Putamen (tissue), 1 donor: ENCODE measurements at regions not wholly inside any gene's neighbourhood (a gene's known extent, or its start where the extent isn't known, plus 50 kb on each side); places are given as distances from the start of the nearest gene placed in this dataset.

Experiments used
- DNase-seq: peaks from one replicate; pipeline ENCODE4 v3.0.0-alpha.2; 2016; ENCODE audit warnings: low spot score

DNA sequence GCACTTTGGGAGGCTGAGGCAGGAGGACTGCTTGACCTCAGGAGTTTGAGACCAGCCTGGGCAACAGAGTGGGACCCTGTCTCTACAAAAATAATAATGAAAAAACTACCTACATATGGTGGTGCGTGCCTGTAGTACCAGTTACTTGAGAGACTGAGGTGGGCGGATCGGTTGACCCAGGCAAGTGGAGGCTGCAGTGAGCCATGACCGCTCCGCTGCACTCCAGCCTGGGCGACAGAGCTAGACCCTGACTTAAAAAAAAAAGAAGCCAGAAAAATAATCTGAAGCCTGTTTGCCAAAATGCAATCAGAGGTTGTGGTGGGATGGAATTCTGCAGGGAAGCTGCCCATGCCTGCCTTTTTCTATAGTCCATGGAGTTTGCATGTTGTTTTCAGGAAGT, 50.4 kb upstream of the GGTA1 start:
- no peak for DNase-seq

DNA sequence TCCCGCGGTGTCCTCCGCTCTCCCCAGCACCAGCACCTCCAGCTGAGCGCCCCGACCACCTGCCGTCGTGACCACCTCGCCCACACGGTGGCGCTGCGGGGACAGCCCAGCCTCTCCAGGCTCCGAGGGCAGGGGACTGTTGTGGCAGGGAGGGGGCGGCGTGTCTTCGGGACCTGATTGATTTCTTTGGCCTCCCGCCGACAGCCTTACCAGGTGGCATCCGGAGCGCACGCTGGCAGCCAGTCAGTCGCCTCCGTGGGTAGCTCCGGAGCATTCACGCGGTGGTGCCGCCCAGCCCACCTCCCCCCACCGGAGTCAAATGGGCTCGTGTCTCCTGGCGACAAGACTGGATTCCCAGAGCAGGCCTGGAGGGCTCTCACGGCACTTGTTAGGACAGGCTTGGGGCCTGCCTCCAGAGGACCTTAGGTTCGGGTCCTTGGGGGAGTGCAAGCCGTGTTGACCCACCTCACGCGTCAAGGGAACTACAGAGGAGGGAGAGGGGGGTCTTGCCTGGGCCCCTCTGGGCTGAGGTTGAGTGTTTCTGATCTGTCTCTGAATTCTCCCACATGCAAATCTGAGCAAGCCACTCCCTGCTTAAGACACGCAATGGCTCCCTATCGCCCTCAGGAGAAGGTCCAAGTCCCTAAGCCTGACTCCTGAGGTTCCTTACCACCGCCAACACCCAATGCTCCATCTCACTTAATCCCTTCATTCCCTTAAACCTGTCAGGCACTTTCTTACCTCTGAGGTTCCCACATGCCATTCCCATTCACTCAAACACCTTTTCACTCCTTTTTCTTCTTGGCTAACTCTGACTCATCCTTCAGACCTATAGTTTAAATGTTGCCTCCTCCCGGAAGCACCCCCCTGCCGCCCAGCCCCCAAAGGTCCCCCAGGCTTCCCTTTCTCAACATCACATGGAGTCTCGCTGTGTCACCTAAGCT, 51.2 kb upstream of the GGTA1 start:
- peak; percentile 80 for DNase-seq

DNA sequence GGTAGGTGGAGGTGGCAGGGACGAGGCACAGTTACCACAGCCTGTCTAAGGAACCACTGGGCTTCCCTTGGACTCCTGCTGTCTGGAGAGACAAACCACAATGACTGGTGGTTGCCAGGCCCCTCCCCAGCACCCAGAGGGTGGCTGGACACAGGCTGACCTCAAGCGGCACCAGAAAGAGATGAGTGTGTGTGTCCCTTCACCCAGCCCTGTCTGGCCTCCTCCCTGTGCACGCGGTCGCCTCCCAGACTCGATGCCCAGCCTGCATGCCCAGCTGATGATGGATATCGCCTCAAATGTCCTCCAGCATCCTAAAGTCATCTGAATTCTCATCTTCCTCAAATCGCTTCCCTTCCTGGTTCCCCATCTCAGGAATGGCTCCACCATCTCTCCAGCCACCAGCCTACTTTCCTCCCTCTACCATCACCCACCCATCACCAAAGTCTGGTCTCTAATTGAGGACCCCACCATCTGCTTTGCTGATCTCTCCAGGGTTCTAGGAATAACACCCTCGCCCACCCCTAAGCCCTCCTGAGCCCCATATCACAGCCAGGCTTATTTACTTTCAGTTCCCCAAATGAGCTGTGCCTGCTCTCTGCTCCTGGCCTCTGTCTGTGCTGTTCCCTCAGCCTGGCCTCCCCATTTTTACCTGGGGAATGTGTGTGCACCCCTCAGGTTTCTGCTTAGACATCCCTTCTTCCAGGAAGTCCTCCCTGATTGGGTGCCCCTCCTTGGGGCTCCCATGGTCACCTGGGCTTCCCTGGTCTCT, 52.5 kb upstream of the GGTA1 start:
- no peak for DNase-seq

DNA sequence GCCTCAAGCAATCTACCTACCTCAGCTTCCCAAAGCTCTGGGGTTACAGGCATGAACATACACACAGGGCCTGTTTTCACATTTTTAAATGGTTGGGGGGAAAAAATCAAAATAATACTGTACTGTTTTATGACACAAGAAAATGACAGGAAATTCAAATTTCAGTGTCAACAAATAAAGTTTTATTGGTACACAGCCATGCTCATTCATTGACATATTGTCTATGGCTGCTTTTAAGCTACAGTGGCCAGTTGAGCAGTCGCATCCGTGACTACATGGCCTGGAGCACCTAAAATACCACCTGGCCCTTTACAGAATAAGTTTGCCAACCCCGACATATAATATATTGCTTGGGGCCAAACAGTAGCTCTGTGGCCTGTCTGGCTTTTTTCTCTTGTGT, 56.4 kb upstream of the GGTA1 start:
- no peak for DNase-seq

DNA sequence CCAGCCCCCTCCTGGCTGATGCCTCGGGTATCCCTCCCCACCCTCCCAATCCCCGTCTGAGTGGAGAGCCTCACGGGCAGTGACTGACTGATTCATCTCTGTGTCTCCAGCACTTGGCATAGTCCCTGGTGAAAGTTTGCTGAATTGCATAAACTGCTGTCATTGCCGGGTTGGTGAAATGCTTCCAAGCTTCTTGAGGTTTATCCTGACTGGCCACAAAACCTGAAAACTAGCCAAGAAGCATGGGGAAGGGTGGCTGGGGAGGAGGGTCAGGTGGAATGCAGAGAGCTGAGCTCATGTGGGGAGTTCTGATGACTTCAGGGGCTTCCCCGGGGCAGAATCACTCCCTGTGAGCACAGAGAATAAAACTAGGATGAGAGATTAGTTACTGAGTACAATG, 56.9 kb upstream of the GGTA1 start:
- DNase-seq = no peak

DNA sequence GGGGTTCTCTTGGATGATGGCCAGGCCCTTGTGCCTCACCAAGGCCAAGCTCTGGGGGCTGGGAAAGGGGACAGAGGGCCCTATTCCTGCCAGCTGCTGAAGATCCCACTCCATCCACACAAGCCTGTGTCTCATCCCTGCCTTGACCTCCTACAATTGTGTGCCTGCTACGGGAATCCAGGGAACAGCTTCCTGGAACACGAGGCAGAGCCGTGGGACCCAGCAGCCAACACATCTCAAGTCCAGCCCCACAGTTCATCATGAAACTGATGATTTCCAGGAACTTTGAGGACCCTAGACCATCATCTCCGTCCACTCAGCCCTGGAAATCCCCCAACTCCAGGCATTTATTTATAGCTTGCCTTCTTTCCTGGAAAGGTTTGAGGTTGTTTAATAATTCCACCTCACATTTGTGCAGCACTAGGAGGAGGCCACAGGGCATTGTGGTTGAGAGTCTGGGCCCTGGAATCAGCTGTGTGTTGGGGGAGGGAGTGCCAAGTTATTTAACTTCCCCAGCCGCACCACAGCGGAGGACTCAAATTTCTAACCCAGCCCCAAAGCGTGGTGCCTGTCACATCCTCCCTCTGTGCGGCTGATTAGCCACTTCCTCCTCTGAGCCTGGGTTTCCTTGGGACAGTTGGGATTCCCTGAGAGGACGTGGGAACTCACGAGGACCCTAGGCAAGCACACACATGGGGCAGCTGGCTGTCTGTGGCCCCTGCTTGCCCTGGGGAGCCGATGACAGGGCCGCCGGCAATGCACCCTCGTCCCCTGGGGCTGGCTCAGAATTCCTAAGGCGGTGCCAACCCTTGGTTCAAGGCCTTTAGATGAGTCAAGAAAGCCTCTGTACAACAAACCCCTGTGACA, 58.2 kb upstream of the GGTA1 start:
- DNase-seq = no peak

DNA sequence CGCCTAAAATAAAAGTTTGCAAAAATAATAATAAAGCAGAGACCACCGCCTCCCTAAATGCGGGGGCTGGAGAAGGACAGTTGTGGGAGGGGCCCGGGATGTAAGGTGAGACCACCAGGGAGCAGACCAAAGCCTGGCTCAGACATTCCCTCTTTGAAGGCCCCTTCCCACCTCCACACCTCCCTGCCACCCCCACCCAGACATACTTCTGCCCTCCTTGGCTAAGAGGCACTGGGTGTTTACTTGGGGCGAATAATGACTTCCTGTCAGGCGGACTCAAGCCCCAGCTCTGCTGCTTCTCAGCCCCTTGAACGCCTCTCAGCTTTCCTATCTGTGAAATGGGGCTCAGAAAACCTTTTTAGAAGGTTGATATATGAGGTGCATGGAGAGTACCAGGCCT, 58.8 kb upstream of the GGTA1 start:
- no peak for DNase-seq

DNA sequence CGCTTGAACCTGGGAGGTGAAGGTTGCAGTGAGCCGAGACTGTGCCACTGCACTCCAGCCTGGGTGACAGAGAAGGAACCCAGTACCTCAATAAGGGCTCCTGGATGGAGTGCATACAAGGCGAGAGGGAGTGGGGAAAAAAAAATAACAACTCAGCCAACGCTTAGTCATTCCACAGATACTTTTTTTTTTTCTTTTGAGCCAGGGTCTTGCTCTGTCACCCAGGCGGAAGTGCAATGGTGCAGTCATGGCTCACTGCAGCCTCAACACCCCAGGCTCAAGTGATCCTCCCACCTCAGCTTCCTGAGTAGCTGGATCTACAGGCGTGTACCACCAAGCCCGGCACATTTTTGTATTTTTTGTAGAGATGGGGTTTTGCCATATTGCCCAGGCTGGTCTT, 59.5 kb upstream of the GGTA1 start:
- DNase-seq = no peak

DNA sequence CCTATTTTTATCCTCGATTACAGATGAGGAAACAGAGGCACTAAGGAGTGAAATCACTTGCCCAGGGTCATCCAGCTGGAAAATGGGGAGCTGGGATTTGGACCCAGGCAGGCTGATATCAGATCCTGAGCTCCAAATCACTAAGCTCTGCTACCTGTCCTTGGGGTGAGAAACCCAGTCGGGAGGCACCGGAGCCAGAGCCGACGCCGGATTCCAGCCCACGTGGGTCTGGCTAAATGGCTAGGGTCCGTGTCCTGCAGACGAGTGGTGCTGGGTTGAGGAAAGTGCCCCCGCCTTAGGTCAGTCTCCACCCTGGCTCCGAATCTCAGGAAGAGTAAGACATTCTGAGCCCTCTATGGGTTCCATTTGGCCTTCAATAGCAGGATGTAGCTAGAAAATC, 61.3 kb upstream of the GGTA1 start:
- no peak for DNase-seq

DNA sequence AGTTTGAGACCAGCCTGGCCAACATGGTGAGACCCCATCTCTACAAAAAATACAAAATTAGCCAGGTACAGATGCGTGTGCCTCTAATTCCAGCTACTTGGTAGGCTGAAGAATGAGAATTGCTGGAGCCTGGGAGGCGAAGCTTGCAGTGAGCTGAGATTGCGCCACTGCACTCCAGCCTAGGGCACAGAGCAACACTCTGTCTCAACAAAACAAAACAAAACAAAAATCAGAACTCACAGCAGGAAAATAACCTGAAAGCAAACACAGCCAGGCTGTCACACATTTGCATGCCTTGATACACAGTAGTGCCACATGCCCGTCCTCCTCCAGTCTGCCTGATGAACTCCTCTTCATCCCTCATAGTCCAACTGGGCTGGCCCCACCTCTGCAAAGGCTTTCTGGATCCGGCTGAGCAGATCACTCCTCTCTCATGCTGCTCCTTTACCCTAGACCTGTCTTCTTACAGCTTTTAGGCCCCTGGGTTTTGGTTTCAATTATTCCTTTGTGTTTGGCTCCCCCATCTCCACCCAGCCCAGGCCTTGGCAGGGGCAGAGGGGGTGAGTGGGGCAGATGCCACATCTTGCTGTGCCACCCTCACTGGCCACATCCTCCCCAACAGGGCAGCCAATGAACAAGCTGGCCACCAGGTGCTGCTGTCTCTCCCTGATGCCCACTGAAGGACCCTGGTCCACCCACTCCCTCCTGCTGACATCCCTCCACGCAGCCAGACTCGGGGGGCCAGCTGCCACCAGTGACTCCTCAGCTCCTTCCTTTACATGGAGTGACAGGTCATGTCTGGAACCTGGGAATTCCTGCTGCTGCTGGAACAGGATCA, 62.0 kb upstream of the GGTA1 start:
- no peak for DNase-seq

DNA sequence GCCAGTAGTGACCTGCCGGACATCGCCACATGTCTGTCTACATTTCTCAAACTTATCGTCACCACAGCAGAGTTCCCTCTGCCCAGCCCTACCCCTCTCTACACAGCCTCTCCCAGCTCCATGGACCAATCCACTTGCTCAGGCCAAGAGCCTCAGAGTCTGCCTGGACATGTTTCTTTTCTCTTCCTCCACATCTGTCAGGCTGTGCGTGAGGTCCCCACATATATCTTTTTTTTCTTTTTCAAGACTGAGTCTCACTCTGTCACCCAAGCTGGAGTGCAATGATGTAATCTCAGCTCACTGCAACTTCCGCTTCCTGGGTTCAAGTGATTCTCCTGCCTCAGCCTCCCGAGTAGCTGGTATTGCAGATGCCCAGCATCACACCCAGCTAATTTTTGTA, 62.7 kb upstream of the GGTA1 start:
- no peak for DNase-seq

DNA sequence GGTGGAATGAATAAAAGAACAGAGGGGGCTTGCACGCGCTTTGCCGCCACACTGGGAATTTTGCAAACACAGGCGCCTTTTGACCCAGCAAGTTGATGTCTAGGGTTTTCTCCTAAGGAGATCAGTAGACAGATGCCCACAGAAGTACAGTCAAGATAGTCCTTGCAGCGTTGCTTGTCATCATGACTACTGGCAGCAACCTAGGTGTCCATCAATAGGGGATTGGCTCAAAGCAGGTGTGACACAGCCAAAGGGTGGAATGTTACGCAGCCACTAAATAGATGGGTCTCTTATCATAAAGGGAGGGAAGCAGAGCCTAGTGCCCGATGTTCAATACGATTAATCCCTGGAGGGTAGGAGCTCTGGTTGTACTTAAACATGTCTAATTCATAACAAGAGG, 63.8 kb upstream of the GGTA1 start:
- no peak for DNase-seq

DNA sequence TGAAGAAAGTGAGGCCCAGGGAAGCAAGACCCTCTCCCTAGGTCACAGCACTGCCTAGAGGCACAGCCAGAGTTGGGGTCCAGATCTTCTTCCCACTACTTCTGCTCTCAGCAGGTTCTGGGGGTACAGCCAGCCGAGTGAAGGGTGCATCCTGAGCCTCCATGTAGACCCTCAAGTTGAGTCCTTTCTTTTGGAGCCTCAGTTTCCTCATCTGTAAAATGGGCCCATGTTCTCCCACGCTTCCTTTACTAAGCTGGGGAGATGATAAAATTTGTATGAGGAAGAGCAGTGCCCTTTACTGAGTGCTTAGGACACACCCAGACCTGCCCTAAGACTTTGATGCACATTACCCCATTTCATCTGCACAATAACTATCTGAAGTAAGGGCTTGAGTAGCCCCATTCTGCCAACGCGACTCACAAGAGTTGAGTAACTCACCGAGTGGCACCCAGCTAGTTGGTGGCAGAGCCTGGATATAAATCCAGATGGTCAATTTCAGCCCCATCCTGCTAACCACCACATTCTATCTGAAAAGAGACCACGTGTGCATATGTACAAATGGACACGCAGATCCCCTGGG, 64.3 kb upstream of the GGTA1 start:
- no peak for DNase-seq

DNA sequence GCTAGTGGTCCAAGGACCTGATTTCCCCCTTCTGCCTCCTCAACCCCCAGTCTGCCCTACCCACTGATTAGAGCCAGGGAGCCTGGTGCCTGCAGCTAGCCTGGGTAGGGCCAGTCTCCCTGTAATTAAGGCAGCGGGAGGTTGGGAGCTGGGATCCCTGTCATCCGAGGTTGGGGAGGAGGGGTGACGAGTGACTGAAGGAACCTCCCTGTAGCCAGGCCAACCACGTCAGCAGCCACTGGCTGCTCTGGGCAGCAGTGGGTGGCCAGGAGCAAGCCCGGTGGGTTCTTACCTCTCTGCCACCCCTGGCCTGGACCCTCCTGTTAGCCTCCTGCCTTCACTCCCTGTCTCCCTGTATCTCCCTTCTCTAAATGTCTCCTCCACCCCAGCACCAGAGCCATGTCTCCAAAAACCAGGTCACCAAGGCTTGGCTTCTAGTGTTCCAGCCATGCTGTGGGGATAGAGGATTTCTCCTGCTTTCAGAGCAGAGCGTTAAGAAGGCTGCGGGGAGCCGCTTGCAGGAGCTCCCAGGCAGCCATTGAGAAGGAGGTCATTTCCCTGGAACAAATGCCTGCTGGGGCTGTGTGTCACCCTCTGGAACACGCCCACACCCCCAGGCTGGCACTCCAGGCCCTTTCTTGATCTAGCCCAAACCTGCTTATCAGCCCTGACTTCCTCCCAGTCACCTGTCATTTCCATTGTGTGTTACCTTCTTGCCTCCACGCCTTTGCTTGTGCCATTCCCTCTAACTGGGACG, 65.0 kb upstream of the GGTA1 start:
- no peak for DNase-seq

DNA sequence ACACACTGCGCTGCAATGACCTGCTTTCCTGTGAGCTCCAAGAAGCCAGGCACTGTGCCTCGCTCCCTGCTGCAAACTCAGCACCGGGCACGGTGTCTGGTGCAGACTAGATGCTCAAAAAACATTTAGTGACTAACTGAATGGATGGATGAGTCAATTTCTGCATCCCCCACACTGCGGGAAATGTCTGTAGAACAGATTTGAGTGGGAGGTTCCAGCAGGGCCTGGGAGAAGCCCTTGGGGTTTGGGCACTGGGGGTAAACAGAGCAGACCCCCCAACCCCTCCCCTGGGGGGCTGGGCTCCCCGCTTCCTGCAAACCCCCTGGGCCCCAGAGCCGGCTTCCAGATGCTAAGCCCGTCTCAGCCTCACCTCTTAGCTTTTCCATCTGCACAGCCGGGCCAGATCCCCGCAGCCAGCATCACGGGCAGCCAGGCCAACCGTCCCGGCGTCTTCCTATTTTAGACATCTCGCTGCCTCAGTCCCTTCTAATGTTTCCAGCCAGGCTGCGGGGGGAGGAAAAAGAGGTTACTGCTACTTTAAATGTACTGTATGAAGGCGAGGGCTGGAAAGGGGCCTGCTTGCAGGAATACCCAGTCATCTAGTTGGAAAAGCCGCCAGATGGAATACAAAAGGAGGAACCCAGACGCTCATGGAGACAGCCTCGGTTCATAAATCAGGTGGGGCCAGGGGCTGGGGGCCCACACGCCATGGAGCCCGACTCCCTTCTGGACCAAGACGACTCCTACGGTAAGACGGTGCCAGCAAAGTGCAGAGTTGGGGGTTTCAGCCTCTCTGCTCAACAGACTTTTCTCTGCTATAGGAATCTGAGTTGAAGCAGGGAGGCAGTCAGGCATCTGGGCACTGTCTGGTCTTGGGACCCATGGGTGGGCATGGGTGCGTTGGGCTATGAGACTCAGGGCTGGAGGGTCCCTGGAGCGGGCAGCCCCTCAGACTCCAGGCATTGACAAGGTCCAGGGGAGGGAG, 67.1 kb upstream of the GGTA1 start:
- peak; percentile 76 for DNase-seq

DNA sequence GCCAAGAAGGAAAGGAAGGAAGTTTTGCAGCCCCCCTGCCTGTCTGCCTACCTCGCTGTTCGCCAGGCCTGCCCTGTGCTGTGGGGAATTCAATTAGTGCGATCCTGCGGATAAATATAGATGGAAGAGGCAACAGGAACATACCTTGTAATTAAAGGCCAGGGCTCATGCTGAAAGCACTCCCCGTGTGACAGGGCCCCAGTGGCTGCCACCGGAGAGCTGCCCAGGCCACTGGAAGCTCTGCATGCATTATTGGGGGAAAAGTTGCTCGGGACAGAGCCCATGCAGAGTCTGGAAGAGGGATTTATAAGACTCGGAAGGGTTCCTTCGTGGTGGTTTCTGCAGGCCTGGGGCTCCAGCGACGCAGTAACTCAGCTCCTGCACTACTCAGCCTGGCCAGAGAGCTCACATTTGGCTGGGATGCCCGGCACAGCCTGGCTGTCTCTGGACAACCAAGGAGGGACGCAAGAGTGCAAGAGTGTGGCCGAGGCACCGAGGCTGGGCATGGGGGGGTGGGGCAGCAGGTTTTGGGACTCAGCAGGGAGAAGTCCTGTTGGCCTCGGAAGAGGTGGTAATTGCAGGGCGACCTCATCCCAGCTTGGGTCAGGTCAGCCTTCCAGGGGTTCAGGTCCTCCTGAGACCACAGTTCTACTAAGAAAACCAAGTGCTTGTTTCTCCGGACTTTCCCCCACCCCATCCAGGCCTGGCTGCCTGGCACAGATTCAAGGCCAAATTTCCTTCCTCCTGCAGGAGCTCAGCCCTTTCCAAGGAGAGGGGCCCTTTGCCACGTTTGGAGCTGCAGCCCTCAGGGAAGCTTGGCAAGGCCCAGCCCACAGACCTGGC, 68.1 kb upstream of the GGTA1 start:
- DNase-seq = no peak

DNA sequence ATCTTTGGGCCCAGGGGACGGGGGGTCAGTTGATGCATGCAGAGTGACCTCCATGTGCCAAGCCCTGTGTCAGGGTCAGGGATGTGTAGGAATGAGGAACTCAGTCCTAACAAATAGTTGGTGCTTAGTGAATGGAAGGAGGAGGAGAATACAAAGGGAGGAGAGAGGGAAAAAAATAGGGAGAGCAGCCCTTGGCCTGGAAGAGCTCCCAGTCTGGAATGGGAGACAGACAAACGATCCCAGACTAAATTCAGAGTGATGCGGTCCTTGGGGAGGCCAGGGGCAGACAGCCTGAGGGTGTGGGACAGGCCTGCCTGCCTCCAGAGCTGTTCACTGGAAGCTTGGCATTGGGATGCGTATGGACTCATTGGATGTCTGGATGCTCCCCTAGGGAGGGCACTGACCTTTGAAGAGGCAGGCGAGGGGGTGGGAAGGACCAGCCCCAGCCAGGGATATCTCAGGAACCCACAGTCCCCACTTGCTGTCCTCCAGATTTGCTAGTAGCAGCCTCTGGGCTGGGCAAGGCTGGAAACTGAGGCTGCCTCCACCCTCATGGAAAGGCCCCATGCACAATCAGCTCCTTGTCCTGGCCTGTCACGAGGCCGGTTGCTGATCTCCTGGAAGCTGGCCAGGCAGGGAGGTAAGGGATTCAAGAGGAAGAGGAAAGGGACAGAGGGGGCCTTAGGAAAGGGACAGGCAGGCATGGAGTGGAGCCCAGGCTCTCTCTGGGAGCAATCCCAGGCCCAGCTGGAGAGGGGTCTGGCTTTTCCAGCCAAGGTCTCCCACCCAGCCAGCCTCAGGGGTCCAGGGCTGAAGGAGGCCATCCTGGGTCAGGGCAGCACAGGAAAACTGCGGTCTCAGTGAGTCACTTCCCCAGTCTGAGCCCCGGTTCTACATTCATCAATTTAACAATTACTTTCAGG, 69.0 kb upstream of the GGTA1 start:
- DNase-seq = no peak
